Nucleus accumbens (tissue), 56 donors: ENCODE measurements at regions not wholly inside any gene's neighbourhood (a gene's known extent, or its start where the extent isn't known, plus 50 kb on each side); places are given as distances from the start of the nearest gene placed in this dataset.
"Not testable (repeated sequence)": the region's sequence is repeated elsewhere in the genome, so short reads cannot be mapped to it uniquely, and the experiment has no call there.

ENCODE experiments used
- DNase-seq, 56 donors: peaks; one replicate each; lab custom pipeline; 2025; lab: John Stamatoyannopoulos, UW

DNA sequence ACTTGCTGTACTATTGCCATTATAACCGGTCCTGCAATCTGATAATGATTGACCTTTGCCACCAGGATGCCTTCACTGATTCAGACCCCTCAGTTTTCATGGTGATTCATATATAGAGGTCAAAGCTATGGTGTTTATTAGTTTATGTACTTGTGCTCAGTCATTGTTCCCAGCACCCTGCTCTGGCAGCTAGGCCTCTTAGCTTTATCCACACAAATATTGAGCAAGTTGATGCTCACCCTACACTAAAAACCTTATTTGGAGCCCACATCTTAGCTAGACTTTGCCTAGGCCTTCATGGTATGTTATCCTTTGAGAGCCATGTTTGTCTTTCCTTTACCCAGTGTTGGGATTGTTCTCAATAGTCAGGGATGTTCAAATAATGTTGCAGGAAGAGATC lies 679.0 kb downstream of the SPATA31A6 start:
- DNase-seq, result not testable (repeated sequence)
